DOHH2 (cell line): ENCODE measurements at regions not wholly inside any gene's neighbourhood (a gene's known extent, or its start where the extent isn't known, plus 50 kb on each side); places are given as distances from the start of the nearest gene placed in this dataset.

Experiments used
- H3F3A ChIP-seq: fragments of 200-600 bp; sonication (generic), shearing (Covaris generic); 2 replicates; pipeline ENCODE4 v1.6.0; 2016; ENCODE audit warnings: antibody characterized with exemption, mild to moderate bottlenecking; ENCODE audit not compliant: control insufficient read depth, insufficient read depth
- H3K27ac ChIP-seq: fragments of 200-600 bp; sonication (generic); 2 replicates; pipeline ENCODE4 v1.5.1; 2014; ENCODE audit warnings: low read depth, mild to moderate bottlenecking, low read length, moderate library complexity
- H3K27me3 ChIP-seq: fragments of 200-600 bp; sonication (generic); 2 replicates; pipeline ENCODE4 v1.6.1; 2014; ENCODE audit warnings: mild to moderate bottlenecking, low read length, mixed read lengths; ENCODE audit not compliant: control insufficient read depth
- H3K36me3 ChIP-seq: fragments of 200-600 bp; sonication (generic); 2 replicates; pipeline ENCODE4 v1.6.1; 2014; ENCODE audit warnings: mild to moderate bottlenecking, low read length, moderate library complexity, mixed read lengths; ENCODE audit not compliant: control insufficient read depth
- H3K4me1 ChIP-seq: fragments of 200-600 bp; sonication (generic); 2 replicates; pipeline ENCODE4 v1.6.1; 2014; ENCODE audit warnings: mild to moderate bottlenecking, low read length, mixed read lengths; ENCODE audit not compliant: control insufficient read depth
- H3K4me2 ChIP-seq: fragments of 200-600 bp; sonication (generic); 2 replicates; pipeline ENCODE4 v1.6.0; 2014; ENCODE audit warnings: mild to moderate bottlenecking, low read length, moderate library complexity
- H3K4me3 ChIP-seq: fragments of 200-600 bp; sonication (generic); 2 replicates; pipeline ENCODE4 v1.5.1; 2014; ENCODE audit warnings: mild to moderate bottlenecking, low read length, mixed read lengths
- H3K79me2 ChIP-seq: fragments of 200-600 bp; sonication (generic); 2 replicates; pipeline ENCODE4 v1.6.1; 2014; ENCODE audit warnings: mild to moderate bottlenecking, low read length, mixed read lengths; ENCODE audit not compliant: control insufficient read depth
- H3K9me2 ChIP-seq: fragments of 200-600 bp; sonication (generic); replicated peaks from 2 replicates; pipeline ENCODE4 v1.6.1; 2014; ENCODE audit warnings: mild to moderate bottlenecking, low read length, mixed read lengths; ENCODE audit not compliant: control insufficient read depth
- H3K9me3 ChIP-seq: fragments of 200-600 bp; sonication (generic); 2 replicates; pipeline ENCODE4 v1.6.1; 2014; ENCODE audit warnings: antibody characterized with exemption, low read length, mixed read lengths; ENCODE audit not compliant: control insufficient read depth, insufficient read depth
- H4K20me1 ChIP-seq: fragments of 200-600 bp; sonication (generic); 2 replicates; pipeline ENCODE4 v1.6.0; 2014; ENCODE audit warnings: low read depth, mild to moderate bottlenecking, antibody characterized with exemption, low read length, moderate library complexity; ENCODE audit not compliant: control insufficient read depth, insufficient read depth
- CTCF ChIP-seq: fragments of 200-600 bp; sonication (generic); IDR thresholded peaks from one replicate; pipeline ENCODE4 v1.5.1; 2014; ENCODE audit warnings: antibody characterized with exemption, mild to moderate bottlenecking, low read depth, low read length; ENCODE audit not compliant: poor library complexity, severe bottlenecking
- EZH2phosphoT487 ChIP-seq: fragments of 200-600 bp; sonication (generic); IDR thresholded peaks from 2 replicates; pipeline ENCODE4 v1.6.1; 2017; ENCODE audit warnings: borderline replicate concordance, mild to moderate bottlenecking, antibody characterized with exemption, low read length, moderate library complexity, mixed read lengths

- Histone ChIP-seq H4K20me1 (no peaks in the 10 kb centered on the region), H3K27me3 (no peaks in the 10 kb centered on the region), H3K9me2 (no peaks in the 10 kb centered on the region), H3K4me3 (no peak overlapping the region), H3K4me1 (no peaks in the 10 kb centered on the region), H3K36me3 (no peaks in the 10 kb centered on the region), H3K9me3 (no peaks in the 10 kb centered on the region), H3K27ac (no peak overlapping the region), H3F3A (no peaks in the 10 kb centered on the region), H3K4me2 (no peak overlapping the region), H3K79me2 (no peaks in the 10 kb centered on the region)
- TF ChIP-seq EZH2phosphoT487 (no peak), CTCF (no peak)
Observed at GRCh38 chr1:238108417-238108816, 217.7 kb upstream of the ZP4 start.

- Histone ChIP-seq H4K20me1 (no peaks in the 10 kb centered on the region), H3K9me2 (no peaks in the 10 kb centered on the region), H3K9me3 (no peaks in the 10 kb centered on the region), H3K4me3 (no peak overlapping the region), H3K4me1 (no peaks in the 10 kb centered on the region), H3F3A (no peaks in the 10 kb centered on the region), H3K27me3 (no peaks in the 10 kb centered on the region), H3K27ac (no peak overlapping the region), H3K79me2 (no peaks in the 10 kb centered on the region), H3K36me3 (no peaks in the 10 kb centered on the region), H3K4me2 (no peak overlapping the region)
- TF ChIP-seq EZH2phosphoT487 (no peak), CTCF (no peak)
Observed at GRCh38 chr1:238107322-238107721, 216.6 kb upstream of the ZP4 start.

- Histone ChIP-seq H3K4me3 (no peak overlapping the region), H3K36me3 (no peaks in the 10 kb centered on the region), H3K4me1 (no peaks in the 10 kb centered on the region), H3K27me3 (no peaks in the 10 kb centered on the region), H3K79me2 (no peaks in the 10 kb centered on the region), H3K9me3 (no peaks in the 10 kb centered on the region), H3K27ac (no peak overlapping the region), H3F3A (no peaks in the 10 kb centered on the region), H3K4me2 (no peak overlapping the region), H3K9me2 (no peaks in the 10 kb centered on the region), H4K20me1 (no peaks in the 10 kb centered on the region)
- TF ChIP-seq EZH2phosphoT487 = no peak
- TF ChIP-seq CTCF = no peak
Observed at GRCh38 chr1:238104752-238105151, 214.0 kb upstream of the ZP4 start.

- Histone ChIP-seq H3K79me2 (no peaks in the 10 kb centered on the region), H3K9me2 (no peaks in the 10 kb centered on the region), H3K4me1 (no peaks in the 10 kb centered on the region), H3K27ac (no peak overlapping the region), H4K20me1 (no peaks in the 10 kb centered on the region), H3K36me3 (no peaks in the 10 kb centered on the region), H3F3A (no peaks in the 10 kb centered on the region), H3K4me2 (no peak overlapping the region), H3K27me3 (no peaks in the 10 kb centered on the region), H3K4me3 (no peak overlapping the region), H3K9me3 (no peaks in the 10 kb centered on the region)
- TF ChIP-seq EZH2phosphoT487 (no peak), CTCF (no peak)
Observed at GRCh38 chr1:238101923-238102322, 211.2 kb upstream of the ZP4 start.
